ENCODE measurements at regions not wholly inside any gene's neighbourhood (a gene's known extent, or its start where the extent isn't known, plus 50 kb on each side); places are given as distances from the start of the nearest gene placed in this dataset.

GRCh38 chr12:88339966-88340365 lies 197.9 kb downstream of the TMTC3 start:
- no peak for TF ChIP-seq CTCF (IDR thresholded peaks at IDR 0.05)
- no peak for TF ChIP-seq ZFX (IDR thresholded peaks at IDR 0.05; ENCODE audit: borderline replicate concordance)

Data from 22Rv1 (cell line).